Fibroblast of peridontal ligament (primary cell): ENCODE measurements at regions not wholly inside any gene's neighbourhood (a gene's known extent, or its start where the extent isn't known, plus 50 kb on each side); places are given as distances from the start of the nearest gene placed in this dataset.
"Not testable (repeated sequence)": the region's sequence is repeated elsewhere in the genome, so short reads cannot be mapped to it uniquely, and the experiment has no call there.

ENCODE experiments used
- DNase-seq: peaks from one replicate; pipeline ENCODE4 v3.0.0-alpha.2; 2010; ENCODE audit errors: extremely low read depth

DNA sequence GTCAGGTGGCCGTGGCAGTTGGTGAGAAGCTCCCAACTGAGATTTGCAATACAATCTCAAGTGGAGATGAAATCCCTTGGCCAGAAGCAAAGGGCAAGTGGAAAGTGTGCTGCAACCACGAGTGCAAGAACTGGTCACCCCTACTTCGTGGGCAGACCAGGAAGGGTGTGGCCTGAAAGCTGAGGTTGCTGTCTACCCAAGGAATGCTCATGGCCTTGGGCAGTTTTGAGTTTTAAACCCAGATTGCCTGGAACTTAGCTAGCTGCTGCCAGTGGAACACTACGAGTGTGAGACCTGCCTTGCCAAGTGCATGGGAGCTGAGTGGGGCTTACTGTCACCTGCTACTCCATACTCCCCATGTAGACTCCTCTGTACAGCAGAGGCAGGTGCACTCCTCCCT is 113.3 kb upstream of the FAT3 start:
- DNase-seq: no peak

DNA sequence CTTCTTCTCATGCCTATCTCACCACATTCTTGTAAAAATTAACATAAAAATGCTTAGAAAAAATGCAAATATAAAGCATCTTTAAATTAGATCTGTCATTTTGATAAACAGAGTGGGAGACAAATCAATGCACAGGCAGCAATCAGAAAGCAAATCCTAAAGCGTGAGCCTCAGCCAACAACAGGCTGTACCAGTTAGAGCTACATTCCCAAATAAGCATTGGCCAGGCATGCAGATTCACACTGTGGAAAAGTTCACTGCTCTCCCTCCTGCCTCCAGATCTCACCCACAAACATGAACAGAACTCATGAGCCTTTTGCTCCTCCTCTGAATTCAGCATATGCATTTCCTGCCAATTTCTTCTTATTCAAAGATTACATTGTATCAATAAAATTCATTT is 115.2 kb upstream of the FAT3 start:
- DNase-seq: no peak

DNA sequence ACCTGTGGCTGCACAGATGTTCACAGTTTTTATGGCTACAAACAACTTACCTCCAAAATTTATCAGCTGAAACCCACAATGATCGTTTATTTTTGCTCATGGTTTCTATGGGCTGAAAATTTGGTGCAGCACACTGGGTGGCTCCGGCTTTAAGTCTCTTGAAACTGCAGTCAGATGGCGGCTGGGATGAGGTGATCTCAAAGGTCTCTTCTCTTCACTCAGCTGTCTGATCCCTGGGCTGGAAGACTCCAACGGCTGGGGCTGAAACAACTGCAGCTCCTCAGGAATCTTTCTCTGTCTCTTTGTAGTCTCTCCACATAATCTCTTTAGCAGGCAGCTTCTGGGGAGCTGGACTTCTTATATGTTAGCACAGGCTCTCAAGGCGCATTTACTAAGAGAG is 117.3 kb upstream of the FAT3 start:
- DNase-seq: no peak

DNA sequence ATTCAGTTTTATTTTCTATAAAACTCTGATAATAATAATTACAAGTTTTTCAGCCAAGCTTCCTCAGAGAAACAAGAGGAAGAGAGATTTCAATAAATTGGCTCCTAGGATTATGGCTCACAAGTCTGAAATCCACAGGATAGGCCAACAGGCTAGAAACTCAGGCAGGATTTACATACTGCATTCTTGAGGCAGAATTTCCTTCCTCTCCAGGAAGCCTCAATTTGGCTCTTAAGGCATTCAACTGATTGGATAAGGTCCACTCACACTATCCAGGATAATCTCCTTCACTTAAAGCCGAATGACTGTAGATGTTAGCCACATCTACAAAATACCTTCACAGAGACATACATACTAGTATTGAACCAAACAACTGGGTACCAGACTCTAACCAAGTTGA is 120.3 kb upstream of the FAT3 start:
- DNase-seq: no peak

DNA sequence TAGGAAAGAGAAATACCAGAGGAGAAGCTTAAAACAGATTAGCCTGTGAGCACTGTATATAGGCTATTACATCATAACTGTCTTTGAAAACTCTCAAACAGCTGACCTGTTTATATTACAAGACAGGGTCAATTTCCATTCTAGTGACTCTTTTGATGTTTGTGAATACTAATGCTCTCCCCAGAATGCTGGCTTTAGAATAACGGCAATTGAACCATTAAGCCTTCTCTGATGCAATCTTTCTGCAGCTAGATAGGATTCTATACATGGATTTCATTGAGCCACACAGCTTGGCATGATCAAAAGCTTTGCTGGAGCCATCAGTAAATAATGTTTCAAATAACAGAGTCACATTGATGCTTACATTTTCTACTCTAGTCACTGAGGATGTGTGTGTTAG is 122.7 kb upstream of the FAT3 start:
- no peak for DNase-seq

DNA sequence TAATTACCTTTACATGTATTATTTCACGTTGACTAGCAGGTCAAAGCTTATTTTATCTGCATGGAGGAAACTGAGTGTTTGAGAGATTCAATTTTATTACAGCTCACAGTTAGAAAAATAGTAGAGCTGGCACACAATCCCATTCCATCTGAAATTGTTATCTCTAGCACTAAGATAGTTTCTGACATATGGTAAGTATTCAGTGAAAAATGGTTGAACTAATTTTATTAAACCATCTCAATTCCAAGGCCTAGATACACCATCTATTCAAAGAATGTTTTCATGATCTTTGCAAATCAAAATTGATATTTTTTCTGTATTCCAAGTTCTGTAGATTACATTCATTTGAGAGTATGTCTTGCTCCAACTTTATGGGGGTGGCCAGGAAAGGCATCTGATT is 125.4 kb upstream of the FAT3 start:
- DNase-seq: no peak

DNA sequence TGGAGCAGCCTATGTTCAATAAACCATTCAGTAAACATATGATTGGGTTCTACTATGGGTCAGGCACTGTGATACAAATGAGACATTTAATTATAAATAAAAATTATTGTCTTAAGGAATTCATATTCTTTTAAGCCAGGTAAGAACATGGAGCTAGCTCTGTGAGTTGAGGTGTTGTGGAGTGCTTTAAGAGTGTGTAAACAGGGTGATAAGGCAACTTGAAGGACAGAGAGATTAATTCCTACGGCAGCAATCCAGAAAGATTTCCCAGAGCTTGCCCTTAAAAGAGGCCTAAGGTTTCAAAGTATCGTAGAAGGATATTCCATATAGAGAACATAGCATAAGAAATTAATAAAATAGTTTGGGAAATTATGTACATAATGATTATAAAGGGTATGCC is 126.4 kb upstream of the FAT3 start:
- no peak for DNase-seq

DNA sequence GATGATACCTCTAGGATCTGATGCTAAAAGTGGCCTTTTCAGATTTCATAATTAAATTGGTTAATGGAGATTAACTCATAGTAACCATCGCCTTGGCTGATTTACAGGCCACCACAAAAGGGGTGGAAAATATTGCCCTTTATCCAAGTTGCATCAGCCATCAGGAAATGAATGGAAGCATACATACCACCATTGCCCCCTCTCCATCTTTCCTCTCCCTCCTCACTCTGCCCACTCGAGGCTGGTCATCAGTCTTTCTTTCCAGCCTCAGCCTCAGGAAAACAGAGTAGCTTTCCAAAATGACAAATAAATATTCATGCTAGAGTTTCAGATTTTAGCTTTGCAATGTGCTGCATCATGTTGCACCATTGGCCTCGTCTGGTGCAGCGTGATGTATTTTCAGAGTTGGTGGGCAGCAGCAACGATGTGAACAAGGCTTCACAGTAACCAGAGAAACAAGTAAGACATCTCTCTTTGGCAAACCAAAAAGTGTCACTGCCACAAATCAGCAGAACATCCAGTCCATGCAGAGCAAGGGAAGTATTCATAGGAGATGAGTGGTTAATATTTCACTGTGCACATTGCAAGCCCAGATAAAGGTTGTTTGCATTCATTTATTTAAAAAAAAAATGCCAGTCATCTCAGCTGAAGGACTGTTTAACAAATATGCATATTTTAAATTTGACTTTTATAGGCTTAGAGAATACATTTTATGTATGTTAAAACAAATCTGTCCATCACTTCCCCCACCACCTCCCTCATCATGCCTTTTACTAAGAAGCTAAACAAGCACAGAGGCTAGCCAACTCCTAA is 136.7 kb upstream of the FAT3 start:
- no peak for DNase-seq

DNA sequence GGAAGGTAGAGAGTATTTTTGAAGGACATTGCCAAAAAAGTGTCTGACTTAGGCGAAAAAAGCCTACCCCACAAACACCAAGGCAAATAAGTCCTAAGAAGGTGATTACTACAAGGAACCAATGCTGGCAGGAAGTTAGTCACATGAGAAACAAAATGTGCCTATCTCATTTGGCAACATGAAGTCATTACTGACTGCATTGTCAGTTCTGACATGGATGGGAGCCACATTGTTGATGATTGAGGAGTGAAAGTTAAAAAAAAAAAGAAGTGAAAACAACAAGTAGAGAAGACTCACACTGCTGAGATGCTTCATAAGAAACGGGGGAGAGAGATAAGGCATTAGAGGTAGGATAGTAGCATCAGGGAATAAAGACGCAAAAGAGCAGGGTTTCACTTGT is 141.5 kb upstream of the FAT3 start:
- DNase-seq: no peak

DNA sequence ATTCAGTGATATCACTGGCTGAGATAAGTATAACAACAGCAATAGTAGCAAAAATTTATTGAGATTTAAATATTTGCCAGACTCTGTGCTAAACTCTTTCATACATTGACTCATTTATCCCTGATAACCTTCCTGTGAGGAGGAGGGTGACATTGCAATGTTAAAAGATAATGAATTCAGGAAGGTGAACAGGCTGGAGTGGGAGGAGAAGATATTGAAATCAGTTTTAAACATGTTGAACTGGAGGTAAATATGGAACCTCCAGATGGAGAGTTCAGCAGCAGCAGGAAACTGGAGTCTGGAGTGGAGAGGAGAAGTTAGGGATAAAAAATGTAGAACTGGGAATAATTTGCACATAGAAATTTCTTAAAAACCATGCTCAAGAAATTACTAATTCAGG is 142.0 kb upstream of the FAT3 start:
- DNase-seq: no peak

DNA sequence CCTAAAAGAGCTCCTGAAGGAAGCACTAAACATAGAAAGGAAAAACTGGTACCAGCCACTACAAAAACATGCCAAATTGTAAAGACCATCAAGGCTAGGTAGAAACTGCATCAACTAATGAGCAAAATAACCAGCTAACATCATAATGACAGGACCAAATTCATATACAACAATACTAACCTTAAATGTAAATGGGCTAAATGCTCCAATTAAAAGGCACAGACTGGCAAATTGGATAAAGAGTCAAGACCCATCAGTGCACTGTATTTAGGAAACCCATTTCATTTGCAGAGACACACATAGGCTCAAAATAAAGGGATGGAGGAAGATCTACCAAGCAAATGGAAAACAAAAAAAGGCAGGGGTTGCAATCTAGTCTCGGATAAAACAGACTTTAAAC is 150.1 kb upstream of the FAT3 start:
- not testable (repeated sequence) for DNase-seq

DNA sequence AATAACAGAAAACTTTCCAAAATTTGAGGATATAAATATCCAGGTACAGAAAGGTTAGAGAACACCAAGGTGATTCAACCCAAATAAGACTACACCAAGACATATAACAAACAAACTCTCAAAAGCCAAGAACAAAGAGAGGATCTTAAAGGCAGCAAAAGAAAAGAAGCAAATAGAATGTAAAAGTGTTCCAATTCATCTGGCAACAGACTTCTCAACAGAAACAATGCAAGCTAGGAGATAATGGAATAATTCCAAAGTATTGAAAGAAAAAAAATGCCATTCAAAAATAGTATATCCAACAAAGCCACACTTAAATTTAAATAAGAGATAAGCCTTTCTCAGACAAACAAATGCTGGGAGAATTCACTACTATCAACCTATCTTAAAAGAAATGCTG is 153.0 kb upstream of the FAT3 start:
- DNase-seq: no peak

DNA sequence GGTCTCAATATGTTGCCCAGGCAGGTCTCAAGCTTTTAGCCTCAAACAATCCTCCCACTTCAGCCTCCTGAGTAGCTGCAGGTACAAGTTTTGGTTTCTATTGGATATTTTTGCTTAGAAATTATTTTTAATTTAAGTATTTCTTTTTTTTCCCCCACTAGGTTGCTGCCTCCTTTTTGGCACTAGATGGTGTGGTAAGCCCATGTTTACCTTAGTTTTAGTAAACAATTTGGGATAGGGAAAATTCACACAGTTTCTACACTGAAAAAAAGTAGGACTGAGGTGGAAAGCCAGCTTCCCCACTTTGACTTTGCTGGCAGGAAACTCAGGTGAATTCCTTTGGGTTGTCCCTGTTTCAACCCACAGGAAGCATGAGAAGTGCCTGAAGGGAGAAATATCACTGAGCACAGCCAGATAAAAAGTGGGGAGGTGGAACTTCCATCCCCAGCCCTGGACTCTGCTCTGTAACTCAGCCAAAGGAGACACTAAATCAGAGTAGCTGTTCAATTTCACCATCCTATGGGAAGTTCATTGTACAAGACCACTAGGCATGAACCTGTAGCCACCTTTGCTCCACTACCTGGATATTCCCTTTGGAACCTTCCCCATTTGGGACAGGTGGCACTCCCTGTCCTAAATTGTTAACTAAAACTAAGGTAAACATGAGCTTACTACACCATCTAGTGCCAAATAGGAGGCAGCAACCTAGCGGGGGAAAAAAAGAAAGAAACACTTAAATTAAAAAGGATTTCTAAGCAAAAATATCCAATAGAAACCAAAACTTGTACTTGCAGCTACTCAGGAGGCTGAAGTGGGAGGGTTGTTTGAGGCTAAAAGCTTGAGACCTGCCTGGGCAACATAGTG is 154.4 kb upstream of the FAT3 start:
- no peak for DNase-seq

DNA sequence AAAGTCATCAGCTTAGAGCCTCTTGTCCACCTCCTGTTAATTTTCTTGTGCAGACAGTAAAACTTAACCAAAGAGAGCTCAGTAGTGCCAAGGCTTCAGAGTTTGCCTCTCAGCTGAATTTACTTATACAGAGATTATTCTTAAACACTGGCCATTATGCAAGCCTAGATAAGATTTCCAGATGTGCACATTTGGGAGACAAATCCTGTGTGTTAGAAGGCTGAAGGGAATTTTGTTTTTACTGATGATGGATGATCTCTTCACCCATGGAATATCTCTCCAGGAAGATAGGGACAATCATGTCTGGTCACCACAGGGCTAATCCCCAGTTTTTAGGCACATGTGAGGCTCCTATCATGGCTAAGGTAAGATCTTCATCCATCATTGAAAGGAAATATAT is 157.6 kb upstream of the FAT3 start:
- no peak for DNase-seq

DNA sequence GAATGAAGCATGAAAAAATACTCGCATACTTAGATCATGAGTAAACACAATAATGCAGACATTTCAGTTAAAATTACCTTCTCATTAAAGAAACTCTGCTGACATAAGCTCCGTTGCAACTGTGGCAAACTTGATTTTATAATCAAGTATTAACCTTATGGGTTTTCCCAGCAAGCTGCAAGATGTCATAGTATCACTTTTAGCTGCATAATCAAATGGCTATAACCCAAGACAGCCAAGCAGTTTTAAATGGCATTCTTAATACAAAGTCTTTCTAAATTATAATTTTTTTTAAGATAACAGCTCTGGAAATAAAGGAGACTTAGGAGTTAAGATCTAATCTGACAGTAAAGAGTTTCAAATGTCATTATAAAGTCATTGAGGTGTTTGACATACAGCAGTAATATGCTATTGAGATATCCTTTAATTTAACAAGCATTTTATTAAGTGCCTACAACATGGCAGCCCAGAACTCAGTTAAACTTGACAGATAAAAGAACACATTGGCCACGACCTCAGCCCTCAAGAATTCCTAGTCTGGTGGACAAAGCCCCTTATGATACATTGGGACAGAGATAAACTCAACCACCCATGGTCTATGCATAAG is 163.1 kb upstream of the FAT3 start:
- DNase-seq: no peak

DNA sequence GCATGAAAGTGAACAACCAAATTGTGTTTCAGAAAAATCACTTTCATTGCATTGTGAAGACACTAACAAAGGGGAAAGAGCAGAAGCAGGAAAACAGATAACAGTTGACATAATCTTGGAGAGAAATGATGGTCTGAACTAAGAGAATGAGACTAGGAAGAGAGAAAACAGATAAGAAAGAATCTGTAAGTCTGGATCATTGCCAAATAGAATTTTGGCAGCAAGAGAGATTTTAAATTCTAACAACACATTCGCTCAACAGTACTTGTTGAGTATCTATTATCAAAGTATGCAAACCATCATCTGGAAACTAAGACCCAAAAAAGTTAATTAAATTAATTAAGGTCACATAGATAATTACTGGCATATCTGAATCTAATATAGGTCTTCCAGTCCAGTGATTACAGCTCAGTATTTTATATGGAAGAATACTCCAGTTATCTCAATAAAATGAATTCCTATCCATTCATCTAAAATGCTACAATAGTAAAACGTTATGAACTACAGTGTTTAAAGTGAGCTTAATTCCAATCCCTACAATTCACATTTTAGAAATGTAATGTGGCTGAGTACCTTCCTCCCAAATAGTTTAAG is 166.7 kb upstream of the FAT3 start:
- no peak for DNase-seq

DNA sequence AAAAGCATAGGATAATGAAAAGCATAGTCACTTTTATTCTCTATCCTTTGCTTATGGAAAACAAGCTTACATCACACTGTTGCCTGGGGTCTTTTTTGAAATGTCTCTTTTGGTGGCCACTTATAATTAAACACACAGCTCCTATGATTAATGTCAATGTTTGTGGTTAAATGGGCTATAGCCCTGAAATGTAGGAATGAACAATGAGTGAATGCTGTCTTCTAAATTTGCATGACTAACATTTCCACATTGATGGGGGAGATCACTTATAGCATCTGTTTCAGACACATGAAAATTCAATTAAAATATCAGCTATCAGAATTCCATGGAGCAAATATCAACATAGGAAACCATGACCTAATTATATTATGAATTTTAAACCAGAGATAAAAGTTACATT is 171.4 kb upstream of the FAT3 start:
- no peak for DNase-seq

DNA sequence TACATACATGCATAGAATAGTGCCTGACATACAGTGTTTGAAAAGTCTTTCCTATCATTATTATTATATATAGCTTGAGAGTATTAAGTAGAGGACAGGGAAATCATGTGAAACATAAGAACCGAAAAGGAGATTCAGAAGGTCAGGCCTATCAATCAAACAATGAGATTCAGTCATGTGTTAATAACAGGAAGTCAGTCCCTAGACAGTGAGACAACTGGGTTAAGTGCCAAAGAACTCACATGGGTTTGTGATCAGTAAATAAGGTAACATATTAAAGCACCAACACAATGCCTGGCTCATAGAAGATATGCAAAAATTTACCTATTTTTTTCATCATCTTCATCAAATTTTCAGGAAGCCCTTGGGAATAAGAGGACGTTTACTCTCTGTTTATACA is 174.3 kb upstream of the FAT3 start:
- no peak for DNase-seq

DNA sequence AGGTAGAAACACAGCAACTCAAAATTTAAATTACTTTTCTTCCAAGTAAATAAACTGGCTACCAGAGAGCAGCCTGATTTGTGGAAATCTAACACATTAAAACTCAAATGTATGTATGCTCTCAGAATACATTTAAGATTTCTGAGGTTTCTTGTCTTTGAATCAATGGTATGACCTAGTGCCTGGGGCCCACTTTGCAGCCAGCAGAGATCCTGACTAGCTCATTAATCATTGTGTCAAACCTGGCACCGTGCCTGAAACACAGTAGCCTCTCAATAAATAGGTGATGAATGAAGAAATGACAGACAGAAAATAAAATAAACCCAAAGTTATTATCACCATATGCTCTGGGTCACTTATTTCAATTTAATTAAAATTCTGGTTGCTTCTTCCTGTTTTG is 176.2 kb upstream of the FAT3 start:
- DNase-seq: no peak

DNA sequence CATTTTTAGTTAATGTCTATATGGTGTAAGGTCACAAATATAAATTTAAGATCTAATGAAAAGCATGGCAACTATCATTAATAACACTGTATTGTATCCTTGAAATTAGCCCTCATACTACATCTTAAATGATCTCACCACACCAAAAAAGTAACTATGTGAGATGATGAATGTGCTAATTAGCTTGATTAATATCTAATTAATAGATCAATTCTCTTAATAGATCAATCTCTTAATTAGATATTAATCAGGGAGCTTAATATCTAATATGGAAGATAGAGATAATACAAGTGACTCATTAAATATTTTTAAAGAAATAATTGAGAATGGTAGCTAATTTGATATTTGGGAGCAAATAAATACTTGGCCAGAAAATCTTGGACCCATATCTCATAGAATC is 178.5 kb upstream of the FAT3 start:
- no peak for DNase-seq

DNA sequence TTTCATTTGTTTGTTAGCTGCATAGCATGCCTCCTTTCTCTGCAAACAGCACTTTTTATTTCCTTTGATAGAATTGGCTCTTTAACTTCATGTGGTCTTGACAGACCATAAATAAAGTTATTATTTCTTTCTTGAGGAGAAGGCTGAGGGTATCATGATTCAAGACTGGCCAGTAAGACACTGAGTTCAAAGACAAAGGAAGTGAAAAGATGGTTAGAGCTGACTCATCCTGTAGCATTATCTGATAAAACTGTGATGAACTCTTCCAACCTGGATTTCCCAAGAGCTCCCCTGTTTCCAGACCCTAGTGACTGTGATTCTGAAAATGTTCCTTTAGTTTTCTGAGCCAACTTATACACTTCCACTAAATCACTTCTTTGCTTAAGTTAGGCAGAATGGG is 179.3 kb upstream of the FAT3 start:
- no peak for DNase-seq

DNA sequence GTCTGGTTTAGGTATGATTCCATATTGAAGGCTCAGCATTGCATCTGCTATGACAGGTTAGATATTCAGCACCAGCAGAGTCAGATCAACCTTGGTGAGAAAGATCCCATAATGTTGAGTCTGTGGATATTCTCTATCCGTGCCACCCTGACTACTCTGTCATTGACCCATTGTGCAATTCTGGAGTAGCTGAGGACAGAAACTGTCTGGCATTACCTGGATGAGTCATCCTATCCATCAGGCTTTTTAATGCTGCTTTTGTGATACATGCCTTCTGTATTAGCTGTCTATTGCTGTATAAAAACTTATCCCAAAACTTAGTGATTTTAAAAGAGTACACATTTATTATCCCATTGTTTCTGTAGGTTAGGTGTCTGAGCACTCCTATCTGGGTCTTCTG is 189.1 kb upstream of the FAT3 start:
- DNase-seq: no peak

DNA sequence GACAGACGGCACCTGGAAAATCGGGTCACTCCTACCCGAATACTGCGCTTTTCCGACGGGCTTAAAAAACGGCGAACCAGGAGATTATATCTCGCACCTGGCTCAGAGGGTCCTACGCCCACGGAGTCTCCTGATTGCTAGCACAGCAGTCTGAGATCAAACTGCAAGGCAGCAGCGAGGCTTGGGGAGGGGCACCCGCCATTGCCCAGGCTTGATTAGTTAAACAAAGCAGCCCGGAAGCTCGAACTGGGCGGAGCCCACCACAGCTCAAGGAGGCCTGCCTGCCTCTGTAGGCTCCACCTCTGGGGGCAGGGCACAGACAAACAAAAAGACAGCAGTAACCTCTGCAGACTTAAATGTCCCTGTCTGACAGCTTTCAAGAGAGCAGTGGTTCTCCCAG is 197.5 kb upstream of the FAT3 start:
- DNase-seq: not testable (repeated sequence)
